MM.1S (cell line): ENCODE measurements at regions not wholly inside any gene's neighbourhood (a gene's known extent, or its start where the extent isn't known, plus 50 kb on each side); places are given as distances from the start of the nearest gene placed in this dataset.

Experiments used
- DNase-seq: peaks from one replicate; pipeline ENCODE4 v3.0.0-alpha.2; 2015
- H2AFZ ChIP-seq: fragments of 300-600 bp; sonication (generic); 2 replicates; pipeline ENCODE4 v1.6.0; 2016; ENCODE audit warnings: antibody characterized with exemption, low read length
- H3F3A ChIP-seq: fragments of 300-600 bp; sonication (generic); 2 replicates; pipeline ENCODE4 v1.6.1; 2016; ENCODE audit warnings: mild to moderate bottlenecking, antibody characterized with exemption, low read length, moderate library complexity, mixed read lengths; ENCODE audit not compliant: insufficient read depth
- H3K27ac ChIP-seq: fragments of 300-600 bp; sonication (generic); 2 replicates; pipeline ENCODE4 v1.5.1; 2016; ENCODE audit warnings: mild to moderate bottlenecking, low read length
- H3K27me3 ChIP-seq: fragments of 300-600 bp; sonication (generic); replicated peaks from 2 replicates; pipeline ENCODE4 v1.6.0; 2016; ENCODE audit warnings: low read length; ENCODE audit not compliant: insufficient read depth
- H3K36me3 ChIP-seq: fragments of 300-600 bp; sonication (generic); replicated peaks from 2 replicates; pipeline ENCODE4 v1.6.1; 2016; ENCODE audit warnings: mild to moderate bottlenecking, low read length, mixed read lengths; ENCODE audit not compliant: insufficient read depth
- H3K4me1 ChIP-seq: fragments of 300-600 bp; sonication (generic); 2 replicates; pipeline ENCODE4 v1.6.1; 2016; ENCODE audit warnings: low read length, mixed read lengths
- H3K4me2 ChIP-seq: fragments of 300-600 bp; sonication (generic); 2 replicates; pipeline ENCODE4 v1.6.0; 2016; ENCODE audit warnings: low read depth, low read length
- H3K4me3 ChIP-seq: fragments of 300-600 bp; sonication (generic); 2 replicates; pipeline ENCODE4 v1.5.1; 2016; ENCODE audit warnings: low read length, mixed read lengths
- H3K79me2 ChIP-seq: fragments of 300-600 bp; sonication (generic); 2 replicates; pipeline ENCODE4 v1.6.1; 2016; ENCODE audit warnings: mixed run types, low read length, mixed read lengths
- H3K9ac ChIP-seq: fragments of 300-600 bp; sonication (generic); 2 replicates; pipeline ENCODE4 v1.6.1; 2016; ENCODE audit warnings: low read length, mixed read lengths
- H3K9me2 ChIP-seq: fragments of 300-600 bp; sonication (generic); replicated peaks from 2 replicates; pipeline ENCODE4 v1.6.1; 2016; ENCODE audit warnings: mild to moderate bottlenecking, low read length, mixed read lengths; ENCODE audit not compliant: insufficient read depth
- H3K9me3 ChIP-seq: fragments of 300-600 bp; sonication (generic); replicated peaks from 2 replicates; pipeline ENCODE4 v1.6.1; 2016; ENCODE audit warnings: mild to moderate bottlenecking, low read length, mixed read lengths; ENCODE audit not compliant: insufficient read depth
- H4K20me1 ChIP-seq: fragments of 300-600 bp; sonication (generic); 2 replicates; pipeline ENCODE4 v1.6.1; 2016; ENCODE audit warnings: mild to moderate bottlenecking, low read length, moderate library complexity, mixed read lengths; ENCODE audit not compliant: insufficient read depth
- CTCF ChIP-seq: fragments of 300-600 bp; sonication (generic); IDR thresholded peaks from 2 replicates; pipeline ENCODE4 v1.5.1; 2016; ENCODE audit warnings: antibody characterized with exemption, low read length, mixed read lengths
- EZH2 ChIP-seq: fragments of 300-600 bp; sonication (generic); optimal IDR thresholded peaks from 2 replicates; pipeline ENCODE3; 2017; ENCODE audit warnings: low read depth, mild to moderate bottlenecking, antibody characterized with exemption, low read length, mixed read lengths
- EZH2phosphoT487 ChIP-seq: fragments of 300-600 bp; sonication (generic); IDR thresholded peaks from 2 replicates; pipeline ENCODE4 v1.6.1; 2018; ENCODE audit warnings: antibody characterized with exemption, low read length

GRCh38 chr21:26674323-26674722 is 101.2 kb upstream of the CYYR1 start:
- Histone ChIP-seq H3K4me3 (no peak overlapping the region), H3K4me1 (no peaks in the 10 kb centered on the region), H3K27ac (no peak overlapping the region), H4K20me1 (no peaks in the 10 kb centered on the region), H3K4me2 (no peak overlapping the region), H3K27me3 (no peaks in the 10 kb centered on the region), H3K36me3 (no peaks in the 10 kb centered on the region), H3K9ac (no peak overlapping the region), H3K79me2 (no peaks in the 10 kb centered on the region), H3K9me3 (no peaks in the 10 kb centered on the region), H2AFZ (no peak overlapping the region), H3K9me2 (no peaks in the 10 kb centered on the region), H3F3A (no peaks in the 10 kb centered on the region)
- no peak for DNase-seq
- TF ChIP-seq EZH2phosphoT487: no peak
- TF ChIP-seq EZH2: no peak

- Histone ChIP-seq H3K27me3 (no peaks in the 10 kb centered on the region), H4K20me1 (no peaks in the 10 kb centered on the region), H3K9me2 (no peaks in the 10 kb centered on the region), H3K79me2 (no peaks in the 10 kb centered on the region), H3K4me3 (no peak overlapping the region), H3K9ac (no peak overlapping the region), H2AFZ (no peak overlapping the region), H3K27ac (no peak overlapping the region), H3K9me3 (no peaks in the 10 kb centered on the region), H3K36me3 (no peaks in the 10 kb centered on the region), H3K4me2 (no peak overlapping the region), H3K4me1 (no peaks in the 10 kb centered on the region), H3F3A (no peaks in the 10 kb centered on the region)
- no peak for DNase-seq
- no peak for TF ChIP-seq EZH2
- TF ChIP-seq CTCF: no peak
- TF ChIP-seq EZH2phosphoT487: no peak
Measured at GRCh38 chr21:26669215-26669764, 96.2 kb upstream of the CYYR1 start.

GRCh38 chr21:26659757-26660156 is 86.7 kb upstream of the CYYR1 start:
- Histone ChIP-seq H3F3A (no peaks in the 10 kb centered on the region), H4K20me1 (no peaks in the 10 kb centered on the region), H2AFZ (no peak overlapping the region), H3K27me3 (no peaks in the 10 kb centered on the region), H3K27ac (no peak overlapping the region), H3K36me3 (no peaks in the 10 kb centered on the region), H3K9ac (no peak overlapping the region), H3K79me2 (no peaks in the 10 kb centered on the region), H3K4me1 (no peaks in the 10 kb centered on the region), H3K4me2 (no peak overlapping the region), H3K9me3 (no peaks in the 10 kb centered on the region), H3K4me3 (no peak overlapping the region), H3K9me2 (no peaks in the 10 kb centered on the region)
- TF ChIP-seq CTCF (no peak), EZH2phosphoT487 (no peak)
- no peak for DNase-seq

- TF ChIP-seq EZH2 (no peak), CTCF (no peak), EZH2phosphoT487 (no peak)
- Histone ChIP-seq H3K9me2 (no peaks in the 10 kb centered on the region), H4K20me1 (no peaks in the 10 kb centered on the region), H3K27ac (no peak overlapping the region), H3K4me3 (no peak overlapping the region), H3K9me3 (no peaks in the 10 kb centered on the region), H3K27me3 (no peaks in the 10 kb centered on the region), H3K4me1 (no peaks in the 10 kb centered on the region), H3K36me3 (no peaks in the 10 kb centered on the region), H3K4me2 (no peak overlapping the region), H2AFZ (no peak overlapping the region), H3F3A (no peaks in the 10 kb centered on the region), H3K79me2 (no peaks in the 10 kb centered on the region), H3K9ac (no peak overlapping the region)
- no peak for DNase-seq
Measured at GRCh38 chr21:26659182-26659581, 86.1 kb upstream of the CYYR1 start.
